ENCODE measurements at regions not wholly inside any gene's neighbourhood (a gene's known extent, or its start where the extent isn't known, plus 50 kb on each side); places are given as distances from the start of the nearest gene placed in this dataset.

DNA sequence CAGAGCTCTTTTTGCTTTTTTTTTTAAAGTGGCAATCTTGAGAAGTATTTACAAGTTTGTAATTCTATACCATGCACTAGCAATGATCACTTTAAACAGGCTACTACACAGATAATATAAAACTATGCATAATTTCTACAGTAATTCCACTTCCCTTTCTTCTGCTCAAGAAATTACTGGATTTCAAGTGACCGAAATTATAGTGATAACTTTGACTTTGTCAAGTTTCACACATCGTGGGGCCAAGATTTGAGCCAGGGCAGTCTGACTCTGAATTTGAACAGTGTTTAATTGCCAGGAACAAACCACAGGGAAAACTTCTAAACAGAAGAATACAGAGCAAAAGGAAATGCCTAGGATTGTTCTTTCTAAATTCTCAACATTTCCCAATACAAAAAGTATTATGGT is 288.3 kb upstream of the MKLN1 start:
- TF ChIP-seq, protein P1, sequence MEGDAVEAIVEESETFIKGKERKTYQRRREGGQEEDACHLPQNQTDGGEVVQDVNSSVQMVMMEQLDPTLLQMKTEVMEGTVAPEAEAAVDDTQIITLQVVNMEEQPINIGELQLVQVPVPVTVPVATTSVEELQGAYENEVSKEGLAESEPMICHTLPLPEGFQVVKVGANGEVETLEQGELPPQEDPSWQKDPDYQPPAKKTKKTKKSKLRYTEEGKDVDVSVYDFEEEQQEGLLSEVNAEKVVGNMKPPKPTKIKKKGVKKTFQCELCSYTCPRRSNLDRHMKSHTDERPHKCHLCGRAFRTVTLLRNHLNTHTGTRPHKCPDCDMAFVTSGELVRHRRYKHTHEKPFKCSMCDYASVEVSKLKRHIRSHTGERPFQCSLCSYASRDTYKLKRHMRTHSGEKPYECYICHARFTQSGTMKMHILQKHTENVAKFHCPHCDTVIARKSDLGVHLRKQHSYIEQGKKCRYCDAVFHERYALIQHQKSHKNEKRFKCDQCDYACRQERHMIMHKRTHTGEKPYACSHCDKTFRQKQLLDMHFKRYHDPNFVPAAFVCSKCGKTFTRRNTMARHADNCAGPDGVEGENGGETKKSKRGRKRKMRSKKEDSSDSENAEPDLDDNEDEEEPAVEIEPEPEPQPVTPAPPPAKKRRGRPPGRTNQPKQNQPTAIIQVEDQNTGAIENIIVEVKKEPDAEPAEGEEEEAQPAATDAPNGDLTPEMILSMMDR (IDR thresholded peaks at IDR 0.05): no peak
- TF ChIP-seq EP300 (IDR thresholded peaks at IDR 0.05): no peak

Measured in tibial nerve (tissue), 4 donors.